ENCODE measurements at regions not wholly inside any gene's neighbourhood (a gene's known extent, or its start where the extent isn't known, plus 50 kb on each side); places are given as distances from the start of the nearest gene placed in this dataset.

GRCh38 chr16:64398793-64399192 is 723.1 kb downstream of the CDH11 start:
- DNase-seq = no peak

GRCh38 chr16:64397945-64398508 is 723.8 kb downstream of the CDH11 start:
- DNase-seq = no peak

- DNase-seq = no peak
Measured at GRCh38 chr16:64397042-64397441, 724.8 kb downstream of the CDH11 start.

GRCh38 chr16:64394061-64394460 is 727.8 kb downstream of the CDH11 start:
- no peak for DNase-seq

GRCh38 chr16:64392456-64392855 is 729.4 kb downstream of the CDH11 start:
- no peak for DNase-seq

- DNase-seq = no peak
Measured at GRCh38 chr16:64391063-64391600, 730.7 kb downstream of the CDH11 start.

GRCh38 chr16:64390102-64390501 is 731.8 kb downstream of the CDH11 start:
- no peak for DNase-seq

GRCh38 chr16:64384636-64385035 is 737.2 kb downstream of the CDH11 start:
- no peak for DNase-seq

- no peak for DNase-seq
Measured at GRCh38 chr16:64381979-64382378, 739.9 kb downstream of the CDH11 start.

GRCh38 chr16:64380751-64381150 is 741.1 kb downstream of the CDH11 start:
- no peak for DNase-seq

- no peak for DNase-seq
Measured at GRCh38 chr16:64375391-64375980, 746.4 kb downstream of the CDH11 start.

GRCh38 chr16:64370112-64370511 is 751.8 kb downstream of the CDH11 start:
- DNase-seq = no peak

- DNase-seq = no peak
Measured at GRCh38 chr16:64365448-64365931, 756.4 kb downstream of the CDH11 start.

- DNase-seq = no peak
Measured at GRCh38 chr16:64364894-64365293, 757.0 kb downstream of the CDH11 start.

- no peak for DNase-seq
Measured at GRCh38 chr16:64364416-64364815, 757.4 kb downstream of the CDH11 start.

GRCh38 chr16:64364016-64364415 is 757.8 kb downstream of the CDH11 start:
- no peak for DNase-seq

GRCh38 chr16:64363039-64363438 is 758.8 kb downstream of the CDH11 start:
- no peak for DNase-seq

GRCh38 chr16:64362193-64362592 is 759.7 kb downstream of the CDH11 start:
- no peak for DNase-seq

- no peak for DNase-seq
Measured at GRCh38 chr16:64361753-64362152, 760.1 kb downstream of the CDH11 start.

- DNase-seq = no peak
Measured at GRCh38 chr16:64358291-64358690, 763.6 kb downstream of the CDH11 start.

- DNase-seq = no peak
Measured at GRCh38 chr16:64356267-64356666, 765.6 kb downstream of the CDH11 start.

- no peak for DNase-seq
Measured at GRCh38 chr16:64352246-64352645, 769.6 kb downstream of the CDH11 start.

- DNase-seq = no peak
Measured at GRCh38 chr16:64351121-64351520, 770.7 kb downstream of the CDH11 start.

GRCh38 chr16:64346080-64346479 is 775.8 kb downstream of the CDH11 start:
- no peak for DNase-seq

- DNase-seq = no peak
Measured at GRCh38 chr16:64345142-64345541, 776.7 kb downstream of the CDH11 start.

Data from activated CD4-positive, alpha-beta T cell treated with anti-CD3 and anti-CD28 coated beads, Interleukin-2, amount 50 U/mL, for 16 hours (primary cell).